Epithelial cell of esophagus (primary cell): ENCODE measurements at regions not wholly inside any gene's neighbourhood (a gene's known extent, or its start where the extent isn't known, plus 50 kb on each side); places are given as distances from the start of the nearest gene placed in this dataset.

ENCODE experiments used
- DNase-seq: peaks from one replicate; pipeline ENCODE4 v3.0.0; 2010; ENCODE audit warnings: low read depth
- H3K4me3 ChIP-seq: 2 replicates; pipeline ENCODE4 v1.5.1; 2011; ENCODE audit warnings: mild to moderate bottlenecking, low read length, control low read depth
- TF ChIP-seq, protein P1 (sequence below): IDR thresholded peaks from 2 replicates; pipeline ENCODE4 v1.5.1; 2011; ENCODE audit warnings: low read depth, mild to moderate bottlenecking, low read length, control low read depth, inconsistent platforms; ENCODE audit not compliant: insufficient read depth; ENCODE audit errors: missing control alignments

GRCh38 chr1:98437540-98437939 is 224.0 kb upstream of the SNX7 start:
- H3K4me3 ChIP-seq = no peak overlapping the region
- TF ChIP-seq, protein P1, sequence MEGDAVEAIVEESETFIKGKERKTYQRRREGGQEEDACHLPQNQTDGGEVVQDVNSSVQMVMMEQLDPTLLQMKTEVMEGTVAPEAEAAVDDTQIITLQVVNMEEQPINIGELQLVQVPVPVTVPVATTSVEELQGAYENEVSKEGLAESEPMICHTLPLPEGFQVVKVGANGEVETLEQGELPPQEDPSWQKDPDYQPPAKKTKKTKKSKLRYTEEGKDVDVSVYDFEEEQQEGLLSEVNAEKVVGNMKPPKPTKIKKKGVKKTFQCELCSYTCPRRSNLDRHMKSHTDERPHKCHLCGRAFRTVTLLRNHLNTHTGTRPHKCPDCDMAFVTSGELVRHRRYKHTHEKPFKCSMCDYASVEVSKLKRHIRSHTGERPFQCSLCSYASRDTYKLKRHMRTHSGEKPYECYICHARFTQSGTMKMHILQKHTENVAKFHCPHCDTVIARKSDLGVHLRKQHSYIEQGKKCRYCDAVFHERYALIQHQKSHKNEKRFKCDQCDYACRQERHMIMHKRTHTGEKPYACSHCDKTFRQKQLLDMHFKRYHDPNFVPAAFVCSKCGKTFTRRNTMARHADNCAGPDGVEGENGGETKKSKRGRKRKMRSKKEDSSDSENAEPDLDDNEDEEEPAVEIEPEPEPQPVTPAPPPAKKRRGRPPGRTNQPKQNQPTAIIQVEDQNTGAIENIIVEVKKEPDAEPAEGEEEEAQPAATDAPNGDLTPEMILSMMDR = no peak
- no peak for DNase-seq

DNA sequence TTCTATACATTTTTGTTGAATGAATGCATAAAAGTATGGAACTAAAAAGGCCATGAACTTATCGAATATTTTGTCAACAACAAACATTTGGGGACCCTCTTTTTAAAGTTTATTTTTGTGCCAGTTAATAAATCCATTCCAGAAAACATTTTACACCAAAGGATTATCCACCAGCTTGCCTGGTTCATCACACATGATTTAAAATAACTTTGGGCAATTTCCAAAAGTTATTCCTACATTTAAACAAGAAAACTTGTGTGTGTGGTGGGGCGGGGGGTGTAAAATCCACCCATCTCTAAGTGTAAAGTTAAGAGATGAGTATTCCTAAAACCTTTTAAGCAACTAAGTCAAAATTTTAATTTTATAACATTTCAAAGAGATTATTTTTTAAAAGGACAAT is 224.5 kb upstream of the SNX7 start:
- TF ChIP-seq, protein P1 = no peak
- no peak for DNase-seq

GRCh38 chr1:98429965-98430443 is 231.5 kb upstream of the SNX7 start:
- H3K4me3 ChIP-seq = no peak overlapping the region
- TF ChIP-seq, protein P1 = no peak
- DNase-seq = no peak

More for the DNA sequence above, 224.5 kb upstream of the SNX7 start:
- no peak overlapping the region for H3K4me3 ChIP-seq

GRCh38 chr1:98428864-98429263 is 232.7 kb upstream of the SNX7 start:
- TF ChIP-seq, protein P1 = no peak
- no peak for DNase-seq
- no peak overlapping the region for H3K4me3 ChIP-seq

DNA sequence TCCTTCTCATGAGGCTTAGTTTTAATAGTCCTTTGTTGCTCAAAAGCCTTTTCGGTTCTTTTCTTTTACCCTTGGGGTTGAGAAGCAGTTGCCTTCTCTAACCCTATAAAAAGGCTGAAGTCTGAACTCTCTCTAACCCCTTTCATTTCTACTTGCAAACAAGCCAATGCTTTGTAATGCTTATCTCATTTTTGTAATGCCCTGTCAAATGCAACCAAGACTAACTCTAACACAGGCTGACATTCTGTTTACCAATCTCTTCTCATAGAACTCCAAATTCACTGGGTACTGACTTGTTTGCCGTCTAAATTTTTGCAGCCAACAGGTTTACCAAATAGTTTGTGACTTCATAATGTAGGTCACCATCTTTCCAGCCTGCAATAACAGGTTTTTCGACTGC is 233.9 kb upstream of the SNX7 start:
- TF ChIP-seq, protein P1 = no peak
- DNase-seq = no peak
- no peak overlapping the region for H3K4me3 ChIP-seq

DNA sequence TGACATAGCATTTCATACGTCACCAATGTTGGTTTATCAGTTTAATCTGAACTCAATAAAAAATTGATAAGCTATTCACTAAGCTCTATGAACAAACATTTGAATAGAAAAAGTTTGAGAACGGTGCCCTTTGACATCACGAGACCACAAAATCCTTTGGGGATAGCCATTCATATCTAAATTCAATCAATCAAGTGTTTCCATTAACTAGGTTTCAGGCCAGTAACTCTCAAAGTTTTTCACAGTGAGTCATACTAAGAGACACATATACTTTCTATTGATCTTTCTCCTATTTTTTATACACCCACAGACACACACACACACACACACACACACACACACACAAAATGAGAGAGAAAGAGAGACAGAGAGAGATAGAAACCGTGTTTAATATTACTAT is 235.4 kb upstream of the SNX7 start:
- no peak for DNase-seq
- TF ChIP-seq, protein P1 = no peak
- no peak overlapping the region for H3K4me3 ChIP-seq

- no peak overlapping the region for H3K4me3 ChIP-seq
- no peak for DNase-seq
These were observed 238.7 kb upstream of the SNX7 start for GRCh38 chr1:98422816-98423215.

More at GRCh38 chr1:98422816-98423215, 238.7 kb upstream of the SNX7 start:
- TF ChIP-seq, protein P1 = no peak
